Choroid plexus epithelial cell (primary cell): ENCODE measurements at regions not wholly inside any gene's neighbourhood (a gene's known extent, or its start where the extent isn't known, plus 50 kb on each side); places are given as distances from the start of the nearest gene placed in this dataset.

ENCODE experiments used
- DNase-seq: peaks from one replicate; pipeline ENCODE4 v3.0.0-alpha.2; 2010; ENCODE audit warnings: low read depth
- H3K4me3 ChIP-seq: 2 replicates; pipeline ENCODE4 v1.5.1; 2011; ENCODE audit warnings: low read depth, mild to moderate bottlenecking, control low read depth, low read length, moderate library complexity
- CTCF ChIP-seq: conservative IDR thresholded peaks from 2 replicates; pipeline ENCODE4 v1.5.1; 2011; ENCODE audit warnings: low read depth, mild to moderate bottlenecking, control low read depth, inconsistent platforms, low read length, moderate library complexity

GRCh38 chr9:129340427-129341170 lies 162.5 kb upstream of the IER5L start:
- DNase-seq, result no peak
- TF ChIP-seq CTCF, result no peak
- H3K4me3 ChIP-seq, result no peak overlapping the region

- no peak for DNase-seq
- no peak overlapping the region for H3K4me3 ChIP-seq
- TF ChIP-seq CTCF, result no peak
Observed at GRCh38 chr9:129339539-129340157, 161.6 kb upstream of the IER5L start.

- peak; percentile 52 for DNase-seq
- no peak overlapping the region for H3K4me3 ChIP-seq
- TF ChIP-seq CTCF, result no peak
Observed at GRCh38 chr9:129338724-129339430, 160.8 kb upstream of the IER5L start.

- DNase-seq, result no peak
- peak overlapping the region; percentile 28 for H3K4me3 ChIP-seq
- TF ChIP-seq CTCF, result no peak
Observed at GRCh38 chr9:129337336-129338140, 159.5 kb upstream of the IER5L start.

GRCh38 chr9:129336601-129337331 lies 158.7 kb upstream of the IER5L start:
- H3K4me3 ChIP-seq, result peak overlapping the region; percentile 29
- no peak for TF ChIP-seq CTCF
- peak; percentile 76 for DNase-seq

GRCh38 chr9:129336130-129336528 lies 158.1 kb upstream of the IER5L start:
- DNase-seq, result peak; percentile 89
- no peak overlapping the region for H3K4me3 ChIP-seq
- TF ChIP-seq CTCF, result no peak
